ENCODE measurements at regions not wholly inside any gene's neighbourhood (a gene's known extent, or its start where the extent isn't known, plus 50 kb on each side); places are given as distances from the start of the nearest gene placed in this dataset.

- H3K9me3 ChIP-seq (ENCODE audit: insufficient read depth, low read length): no peaks in the 10 kb centered on the region
- H3K27ac ChIP-seq (ENCODE audit: low read length): no peak overlapping the region
- H2AFZ ChIP-seq (ENCODE audit: low read depth, low read length): no peak overlapping the region
- H3K36me3 ChIP-seq (replicated peaks; ENCODE audit: low read depth, low read length): no peaks in the 10 kb centered on the region
- TF ChIP-seq, protein P1, sequence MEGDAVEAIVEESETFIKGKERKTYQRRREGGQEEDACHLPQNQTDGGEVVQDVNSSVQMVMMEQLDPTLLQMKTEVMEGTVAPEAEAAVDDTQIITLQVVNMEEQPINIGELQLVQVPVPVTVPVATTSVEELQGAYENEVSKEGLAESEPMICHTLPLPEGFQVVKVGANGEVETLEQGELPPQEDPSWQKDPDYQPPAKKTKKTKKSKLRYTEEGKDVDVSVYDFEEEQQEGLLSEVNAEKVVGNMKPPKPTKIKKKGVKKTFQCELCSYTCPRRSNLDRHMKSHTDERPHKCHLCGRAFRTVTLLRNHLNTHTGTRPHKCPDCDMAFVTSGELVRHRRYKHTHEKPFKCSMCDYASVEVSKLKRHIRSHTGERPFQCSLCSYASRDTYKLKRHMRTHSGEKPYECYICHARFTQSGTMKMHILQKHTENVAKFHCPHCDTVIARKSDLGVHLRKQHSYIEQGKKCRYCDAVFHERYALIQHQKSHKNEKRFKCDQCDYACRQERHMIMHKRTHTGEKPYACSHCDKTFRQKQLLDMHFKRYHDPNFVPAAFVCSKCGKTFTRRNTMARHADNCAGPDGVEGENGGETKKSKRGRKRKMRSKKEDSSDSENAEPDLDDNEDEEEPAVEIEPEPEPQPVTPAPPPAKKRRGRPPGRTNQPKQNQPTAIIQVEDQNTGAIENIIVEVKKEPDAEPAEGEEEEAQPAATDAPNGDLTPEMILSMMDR (IDR thresholded peaks at IDR 0.05; ENCODE audit: low read depth, low read length): no peak
- TF ChIP-seq EZH2phosphoT487 (IDR thresholded peaks at IDR 0.05; ENCODE audit: low read depth): no peak
- no peaks in the 10 kb centered on the region for H3K4me1 ChIP-seq (ENCODE audit: low read length)
- no peak overlapping the region for H3K4me3 ChIP-seq (ENCODE audit: low read length)
- no peaks in the 10 kb centered on the region for H4K20me1 ChIP-seq (ENCODE audit: insufficient read depth, low read length)
- no peaks in the 10 kb centered on the region for H3K27me3 ChIP-seq (ENCODE audit: low read depth, low read length)
- H3K4me2 ChIP-seq (ENCODE audit: low read length): no peak overlapping the region
- no peak overlapping the region for H3K9ac ChIP-seq (ENCODE audit: low read length)
- no peaks in the 10 kb centered on the region for H3K79me2 ChIP-seq (ENCODE audit: low read length)
Observed at GRCh38 chr21:16534408-16535101, 804.8 kb downstream of the USP25 start.

DNA sequence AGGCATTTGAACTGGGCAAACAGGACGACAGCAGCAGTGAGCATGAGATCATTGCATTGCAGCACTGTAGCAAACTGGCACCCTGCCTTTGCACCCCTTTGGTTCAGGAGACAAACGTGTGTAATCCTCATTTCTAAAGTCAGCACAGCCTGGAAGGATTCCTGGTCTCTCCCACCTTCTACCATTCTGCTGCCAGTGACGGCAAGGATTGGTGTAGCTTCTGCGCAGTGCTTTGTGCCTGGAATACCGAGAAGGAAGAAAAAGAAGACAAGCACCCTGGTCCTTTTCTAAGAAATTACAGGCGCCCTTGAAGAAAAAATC, 805.3 kb downstream of the USP25 start:
- no peak overlapping the region for H3K27ac ChIP-seq (ENCODE audit: low read length)
- H3K27me3 ChIP-seq (ENCODE audit: low read depth, low read length): no peaks in the 10 kb centered on the region
- H2AFZ ChIP-seq (ENCODE audit: low read depth, low read length): no peak overlapping the region
- H3K79me2 ChIP-seq (ENCODE audit: low read length): no peaks in the 10 kb centered on the region
- no peak overlapping the region for H3K4me3 ChIP-seq (ENCODE audit: low read length)
- no peak overlapping the region for H3K9ac ChIP-seq (ENCODE audit: low read length)
- no peaks in the 10 kb centered on the region for H3K4me1 ChIP-seq (ENCODE audit: low read length)
- H3K9me3 ChIP-seq (ENCODE audit: insufficient read depth, low read length): no peaks in the 10 kb centered on the region
- no peak overlapping the region for H3K4me2 ChIP-seq (ENCODE audit: low read length)
- TF ChIP-seq, protein P1 (IDR thresholded peaks at IDR 0.05; ENCODE audit: low read depth, low read length): no peak
- no peak for TF ChIP-seq EZH2phosphoT487 (IDR thresholded peaks at IDR 0.05; ENCODE audit: low read depth)
- no peaks in the 10 kb centered on the region for H3K36me3 ChIP-seq (replicated peaks; ENCODE audit: low read depth, low read length)
- no peaks in the 10 kb centered on the region for H4K20me1 ChIP-seq (ENCODE audit: insufficient read depth, low read length)

DNA sequence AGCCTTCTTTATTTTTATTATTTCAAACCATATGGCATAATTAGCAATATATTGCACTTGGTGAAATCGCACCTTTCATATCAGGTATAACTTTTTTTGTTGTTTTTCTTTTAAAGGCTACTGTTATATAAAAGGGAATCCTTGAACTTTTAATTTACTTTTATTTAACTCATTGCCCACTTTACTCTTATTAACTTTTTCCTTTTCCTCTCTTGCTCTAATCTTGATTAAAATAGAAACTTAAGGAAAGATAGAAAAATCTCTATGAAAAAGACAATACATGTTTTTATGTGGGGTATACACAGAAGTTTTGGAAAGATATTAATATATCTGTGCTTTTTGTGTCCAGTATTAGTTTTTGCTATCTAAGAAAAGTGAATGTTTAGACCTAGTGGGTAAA, 805.8 kb downstream of the USP25 start:
- Histone ChIP-seq H3K79me2 (ENCODE audit: low read length) (no peaks in the 10 kb centered on the region), H3K27me3 (ENCODE audit: low read depth, low read length) (no peaks in the 10 kb centered on the region), H3K27ac (ENCODE audit: low read length) (no peak overlapping the region), H3K4me1 (ENCODE audit: low read length) (no peaks in the 10 kb centered on the region), H3K36me3 (replicated peaks; ENCODE audit: low read depth, low read length) (no peaks in the 10 kb centered on the region), H3K9ac (ENCODE audit: low read length) (no peak overlapping the region), H2AFZ (ENCODE audit: low read depth, low read length) (no peak overlapping the region), H3K4me2 (ENCODE audit: low read length) (no peak overlapping the region), H3K4me3 (ENCODE audit: low read length) (no peak overlapping the region), H4K20me1 (ENCODE audit: insufficient read depth, low read length) (no peaks in the 10 kb centered on the region), H3K9me3 (ENCODE audit: insufficient read depth, low read length) (no peaks in the 10 kb centered on the region)
- TF ChIP-seq, protein P1 (IDR thresholded peaks at IDR 0.05; ENCODE audit: low read depth, low read length): no peak
- no peak for TF ChIP-seq EZH2phosphoT487 (IDR thresholded peaks at IDR 0.05; ENCODE audit: low read depth)

- no peak overlapping the region for H2AFZ ChIP-seq (ENCODE audit: low read depth, low read length)
- H3K9me3 ChIP-seq (ENCODE audit: insufficient read depth, low read length): no peaks in the 10 kb centered on the region
- no peak overlapping the region for H3K27ac ChIP-seq (ENCODE audit: low read length)
- H3K36me3 ChIP-seq (replicated peaks; ENCODE audit: low read depth, low read length): no peaks in the 10 kb centered on the region
- no peaks in the 10 kb centered on the region for H3K27me3 ChIP-seq (ENCODE audit: low read depth, low read length)
- H4K20me1 ChIP-seq (ENCODE audit: insufficient read depth, low read length): no peaks in the 10 kb centered on the region
- TF ChIP-seq, protein P1 (IDR thresholded peaks at IDR 0.05; ENCODE audit: low read depth, low read length): no peak
- no peak for TF ChIP-seq EZH2phosphoT487 (IDR thresholded peaks at IDR 0.05; ENCODE audit: low read depth)
- H3K79me2 ChIP-seq (ENCODE audit: low read length): no peaks in the 10 kb centered on the region
- H3K4me1 ChIP-seq (ENCODE audit: low read length): no peaks in the 10 kb centered on the region
- no peak overlapping the region for H3K4me3 ChIP-seq (ENCODE audit: low read length)
- H3K4me2 ChIP-seq (ENCODE audit: low read length): no peak overlapping the region
- no peak overlapping the region for H3K9ac ChIP-seq (ENCODE audit: low read length)
Observed at GRCh38 chr21:16536140-16536539, 806.4 kb downstream of the USP25 start.
